Heart right ventricle (tissue), 16 donors: ENCODE measurements at regions not wholly inside any gene's neighbourhood (a gene's known extent, or its start where the extent isn't known, plus 50 kb on each side); places are given as distances from the start of the nearest gene placed in this dataset.

Experiments used
- ATAC-seq, 8 donors: fragments of 200-7000 bp; cut with Tn5 transposase; one replicate each; pipeline ENCODE4 v1.9.1; 2020; ENCODE audit warnings: mild to moderate bottlenecking in 8 of 8, moderate library complexity in 8 of 8, moderate number of reproducible peaks in 1 of 8
- DNase-seq, 2 donors: peaks; one replicate each; pipeline ENCODE4 v3.0.0-alpha.2; 2020
- H3K27ac ChIP-seq, 10 donors: fragments of 200-600 bp; sonication (generic) in 2 of 10; one replicate each; pipeline versions ENCODE4 v1.5.0 to v1.8.0; 2020 to 2022; ENCODE audit warnings: mild to moderate bottlenecking in 3 of 10
- H3K27me3 ChIP-seq, 7 donors: fragments of 200-600 bp; one replicate each; pipeline ENCODE4 v1.8.0; 2021 to 2022; ENCODE audit warnings: mild to moderate bottlenecking in 2 of 7
- H3K36me3 ChIP-seq, 9 donors: fragments of 200-600 bp; sonication (generic) in 1 of 9; one replicate each; pipeline versions ENCODE4 v1.5.0 to v1.8.0; 2020 to 2022; ENCODE audit warnings: mild to moderate bottlenecking in 2 of 9
- H3K4me1 ChIP-seq, 9 donors: fragments of 200-600 bp; sonication (generic) in 1 of 9; one replicate each; pipeline versions ENCODE4 v1.5.0 to v1.8.0; 2020 to 2022; ENCODE audit warnings: mild to moderate bottlenecking in 4 of 9
- H3K4me3 ChIP-seq, 10 donors: fragments of 200-600 bp; sonication (generic) in 2 of 10; one replicate each; pipeline versions ENCODE4 v1.5.0 to v1.8.0; 2020 to 2022; ENCODE audit warnings: mild to moderate bottlenecking in 7 of 10, moderate library complexity in 2 of 10
- H3K9me3 ChIP-seq, 11 donors: fragments of 200-600 bp in 10 of 11; sonication (generic) in 2 of 11; one replicate each; pipeline versions ENCODE4 v1.5.0 to v1.8.0; 2013 to 2022; ENCODE audit warnings: mild to moderate bottlenecking in 2 of 11, control low read depth in 1 of 11, moderate library complexity in 1 of 11
- CTCF ChIP-seq, 9 donors: fragments of 200-600 bp; sonication (generic) in 2 of 9; IDR thresholded peaks; one replicate each; pipeline versions ENCODE4 v1.5.0 to v1.8.0; 2021 to 2022; ENCODE audit warnings: antibody characterized with exemption in 9 of 9, mild to moderate bottlenecking in 5 of 9, moderate library complexity in 1 of 9
- WGBS, 2 donors: extraction: QIAGEN DNeasy Blood & Tissue Kit; methylation state at CpG; one replicate each; pipeline ENCODE4 v1.1.7; 2013; ENCODE audit warnings: inconsistent platforms in 1 of 2; 5-methylcytosine and 5-hydroxymethylcytosine counted together
- intact Hi-C, 10 donors: fragments of 100-400 bp; cut with DNase I; formaldehyde crosslinking; loops; one replicate each; pipeline versions ENCODE4 v1.11.1 to v1.14.2; 2022
- donor health status: Arrhythmogenic right ventricular cardiomyopathy.
- donor health status: ischemic (EF 13 %, LVEDD 7.1; RV severe dilation, severe dysfunction).
- donor health status: healthy with polysubstance abuse.
- donor health status: DM: no; HTN: yes; CAD: no.
- donor health status: DM: no; HTN: no; CAD: no.
- donor health status: ischemic (EF 25% LVEDD 6.9; RV normal size, moderate dysfunction).
- donor health status: ischemic (EF 25% LVEDD 5.7; RV mildly dilated, moderate dysfunction).
- donor health status: healthy.
- donor health status: DM: yes; HTN: yes; CAD: no.
- donor health status: Ischemic cardiomyopathy.
- donor health status: ischemic (EF 35%, LVEDD 5.7; RV mildly dilated, moderate dysfunction).
- donor health status: nonischemic (EF 11% LVEDD 7.7; RV severe dilation, severe dysfunction).
- donor health status: DM: yes; HTN: yes; CAD: no.
- donor health status: PGD.
- donor health status: ischemic (EF 29% LVEDD 5.4; RV normal size, mild dysfunction).
- donor health status: nonischemic (EF 23%, LVEDD 6.1; RV moderate dilation, normal function).

- H3K9me3 ChIP-seq = peaks cover 0 to 8% (median 0%) of the 10 kb centered on the region in 11 donors
- intact Hi-C loops = no loop called here
- H3K36me3 ChIP-seq = no peaks in the 10 kb centered on the region
- H3K4me3 ChIP-seq = no peak overlapping the region
- WGBS, 2 donors = 91 to 93% methylated on average over 3 of the region's 3 CpGs
- no peak overlapping the region for H3K27ac ChIP-seq
- no peak for TF ChIP-seq CTCF (IDR thresholded peaks at IDR 0.05)
- H3K4me1 ChIP-seq = no peaks in the 10 kb centered on the region
- DNase-seq (no peak), ATAC-seq (no peak)
- H3K27me3 ChIP-seq = no peaks in the 10 kb centered on the region
Observed at GRCh38 chr6:6775074-6775473, 186.6 kb downstream of the LY86 start.

GRCh38 chr6:6780231-6780630 lies 191.7 kb downstream of the LY86 start:
- no peaks in the 10 kb centered on the region for H3K27me3 ChIP-seq
- TF ChIP-seq CTCF (IDR thresholded peaks at IDR 0.05) = no peak
- peaks cover 0 to 8% (median 0%) of the 10 kb centered on the region in 11 donors for H3K9me3 ChIP-seq
- 92 to 93% methylated on average over 10 of the region's 10 CpGs for WGBS, 2 donors
- DNase-seq (no peak), ATAC-seq (no peak)
- H3K4me1 ChIP-seq = peaks cover 3 to 19% (median 8%) of the 10 kb centered on the region in 9 donors
- H3K27ac ChIP-seq = no peak overlapping the region
- H3K36me3 ChIP-seq = no peaks in the 10 kb centered on the region
- no peak overlapping the region for H3K4me3 ChIP-seq
- intact Hi-C loops = no loop called here

GRCh38 chr6:6781172-6781872 lies 192.8 kb downstream of the LY86 start:
- ATAC-seq (peak in 4 of 8 donors; percentile 24 to 91 (median 52)), DNase-seq (peak; percentile 43 to 55)
- TF ChIP-seq CTCF (IDR thresholded peaks at IDR 0.05) = no peak
- intact Hi-C loops = no loop called here
- Histone ChIP-seq H3K9me3 (peaks cover 0 to 8% (median 0%) of the 10 kb centered on the region in 11 donors), H3K27me3 (no peaks in the 10 kb centered on the region), H3K4me1 (peaks cover 3 to 22% (median 8%) of the 10 kb centered on the region in 9 donors), H3K4me3 (no peak overlapping the region), H3K27ac (no peak overlapping the region), H3K36me3 (no peaks in the 10 kb centered on the region)
- 39 to 43% methylated on average over 3 of the region's 3 CpGs for WGBS, 2 donors

GRCh38 chr6:6781873-6782227 lies 193.3 kb downstream of the LY86 start:
- no peak for ATAC-seq
- TF ChIP-seq CTCF (IDR thresholded peaks at IDR 0.05) = no peak
- intact Hi-C loops = no loop called here
- H3K27ac ChIP-seq = no peak overlapping the region
- peaks cover 3 to 22% (median 8%) of the 10 kb centered on the region in 9 donors for H3K4me1 ChIP-seq
- H3K27me3 ChIP-seq = no peaks in the 10 kb centered on the region
- H3K4me3 ChIP-seq = no peak overlapping the region
- H3K36me3 ChIP-seq = no peaks in the 10 kb centered on the region
- H3K9me3 ChIP-seq = peaks cover 0 to 3% (median 0%) of the 10 kb centered on the region in 11 donors
- no peak for DNase-seq
